HG03520 (cell line): ENCODE measurements at regions not wholly inside any gene's neighbourhood (a gene's known extent, or its start where the extent isn't known, plus 50 kb on each side); places are given as distances from the start of the nearest gene placed in this dataset.

Source experiments
- ATAC-seq: cut with Tn5 transposase; IDR thresholded peaks from one replicate; pipeline ENCODE4 v1.9.1; 2021; ENCODE audit warnings: mild to moderate bottlenecking, moderate library complexity; ENCODE audit not compliant: unreplicated experiment

GRCh38 chr18:77501266-77501665 lies 251.6 kb downstream of the GALR1 start:
- no peak for ATAC-seq

- no peak for ATAC-seq
Observed at GRCh38 chr18:77505499-77505898, 255.9 kb downstream of the GALR1 start.

GRCh38 chr18:77512152-77512551 lies 262.5 kb downstream of the GALR1 start:
- ATAC-seq, result no peak

GRCh38 chr18:77517901-77518300 lies 268.3 kb downstream of the GALR1 start:
- ATAC-seq, result no peak

- ATAC-seq, result no peak
Observed at GRCh38 chr18:77520767-77521166, 271.1 kb downstream of the GALR1 start.

- no peak for ATAC-seq
Observed at GRCh38 chr18:77522051-77522675, 272.5 kb downstream of the GALR1 start.

GRCh38 chr18:77524909-77525308 lies 275.3 kb downstream of the GALR1 start:
- ATAC-seq, result no peak

- ATAC-seq, result no peak
Observed at GRCh38 chr18:77526962-77527361, 277.3 kb downstream of the GALR1 start.

- no peak for ATAC-seq
Observed at GRCh38 chr18:77528872-77529271, 279.2 kb downstream of the GALR1 start.

GRCh38 chr18:77529492-77530176 lies 280.0 kb downstream of the GALR1 start:
- ATAC-seq, result no peak

- ATAC-seq, result no peak
Observed at GRCh38 chr18:77530732-77531131, 281.1 kb downstream of the GALR1 start.

- no peak for ATAC-seq
Observed at GRCh38 chr18:77539860-77540259, 290.2 kb downstream of the GALR1 start.

- no peak for ATAC-seq
Observed at GRCh38 chr18:77544792-77545191, 295.1 kb downstream of the GALR1 start.

GRCh38 chr18:77547757-77548156 lies 298.1 kb downstream of the GALR1 start:
- ATAC-seq, result no peak

GRCh38 chr18:77548790-77549420 lies 299.3 kb downstream of the GALR1 start:
- no peak for ATAC-seq

- ATAC-seq, result no peak
Observed at GRCh38 chr18:77550625-77551024, 301.0 kb downstream of the GALR1 start.

GRCh38 chr18:77551055-77551454 lies 301.4 kb downstream of the GALR1 start:
- no peak for ATAC-seq

- ATAC-seq, result no peak
Observed at GRCh38 chr18:77552945-77553344, 303.3 kb downstream of the GALR1 start.

GRCh38 chr18:77554061-77554460 lies 304.4 kb downstream of the GALR1 start:
- no peak for ATAC-seq

GRCh38 chr18:77557046-77557587 lies 307.5 kb downstream of the GALR1 start:
- no peak for ATAC-seq

GRCh38 chr18:77559274-77559910 lies 309.7 kb downstream of the GALR1 start:
- no peak for ATAC-seq
